HG02571 (cell line): ENCODE measurements at regions not wholly inside any gene's neighbourhood (a gene's known extent, or its start where the extent isn't known, plus 50 kb on each side); places are given as distances from the start of the nearest gene placed in this dataset.
"Not testable (repeated sequence)": the region's sequence is repeated elsewhere in the genome, so short reads cannot be mapped to it uniquely, and the experiment has no call there.

Source experiments
- ATAC-seq: cut with Tn5 transposase; IDR thresholded peaks from one replicate; pipeline ENCODE4 v1.9.1; 2021; ENCODE audit warnings: mild to moderate bottlenecking, moderate library complexity; ENCODE audit not compliant: unreplicated experiment

DNA sequence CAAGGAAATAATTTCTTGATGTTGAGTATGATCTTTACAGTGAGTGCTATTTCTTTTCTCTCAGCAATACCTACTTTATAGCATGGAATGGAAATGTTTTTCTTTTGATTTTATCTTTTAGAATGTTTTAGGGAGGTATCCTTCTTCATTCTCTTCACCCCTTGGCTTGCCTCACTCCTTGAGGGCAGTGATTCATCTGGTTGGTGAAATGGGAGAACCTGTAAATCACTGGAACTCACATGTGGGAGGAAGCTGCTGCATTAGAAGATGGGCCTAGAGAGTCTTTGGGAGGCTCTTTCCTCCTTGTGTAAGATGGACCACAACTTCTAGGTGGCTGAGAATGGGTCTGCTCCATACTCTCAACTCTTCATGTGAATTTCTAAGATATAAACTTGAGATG lies 244.8 kb upstream of the SYNCRIP start:
- ATAC-seq, result no peak

DNA sequence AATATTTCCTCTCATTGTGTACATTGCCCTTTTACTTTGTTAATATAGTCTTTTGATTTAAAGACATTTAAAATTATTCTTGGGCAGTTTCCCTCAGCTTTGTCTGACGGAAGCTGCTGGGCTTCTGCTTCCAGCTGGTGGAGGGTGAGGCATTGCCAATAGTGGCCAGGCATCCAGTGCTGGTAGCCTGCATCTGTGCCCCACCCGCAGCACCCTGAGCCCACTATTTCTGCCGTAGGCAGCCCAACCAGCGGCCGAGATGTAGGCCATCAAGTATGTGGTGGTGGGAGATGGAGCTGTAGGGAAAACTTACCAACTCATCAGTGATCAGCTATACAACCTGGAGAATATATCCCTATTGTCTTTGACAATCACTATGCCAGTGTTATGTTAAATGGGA lies 226.0 kb upstream of the SYNCRIP start:
- ATAC-seq, result no peak

DNA sequence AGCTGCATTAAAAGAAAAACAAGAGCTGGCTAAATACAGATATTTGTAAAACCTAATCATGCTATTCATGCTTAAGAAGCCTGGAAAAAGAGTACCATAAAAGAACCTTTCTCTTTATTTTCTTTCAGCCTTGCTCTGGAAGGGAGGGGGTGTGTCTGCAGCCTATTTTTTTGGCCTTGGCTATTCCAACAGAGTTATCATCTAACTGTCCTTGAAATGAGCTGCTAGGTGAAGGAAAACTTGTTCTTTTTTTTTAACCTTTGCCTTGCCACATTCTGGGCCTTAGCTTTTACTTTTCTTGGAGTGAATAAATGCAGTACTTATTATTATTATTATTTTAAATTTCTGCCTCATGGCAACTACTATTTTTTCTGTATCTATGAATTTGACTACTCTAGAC lies 224.9 kb upstream of the SYNCRIP start:
- no peak for ATAC-seq

DNA sequence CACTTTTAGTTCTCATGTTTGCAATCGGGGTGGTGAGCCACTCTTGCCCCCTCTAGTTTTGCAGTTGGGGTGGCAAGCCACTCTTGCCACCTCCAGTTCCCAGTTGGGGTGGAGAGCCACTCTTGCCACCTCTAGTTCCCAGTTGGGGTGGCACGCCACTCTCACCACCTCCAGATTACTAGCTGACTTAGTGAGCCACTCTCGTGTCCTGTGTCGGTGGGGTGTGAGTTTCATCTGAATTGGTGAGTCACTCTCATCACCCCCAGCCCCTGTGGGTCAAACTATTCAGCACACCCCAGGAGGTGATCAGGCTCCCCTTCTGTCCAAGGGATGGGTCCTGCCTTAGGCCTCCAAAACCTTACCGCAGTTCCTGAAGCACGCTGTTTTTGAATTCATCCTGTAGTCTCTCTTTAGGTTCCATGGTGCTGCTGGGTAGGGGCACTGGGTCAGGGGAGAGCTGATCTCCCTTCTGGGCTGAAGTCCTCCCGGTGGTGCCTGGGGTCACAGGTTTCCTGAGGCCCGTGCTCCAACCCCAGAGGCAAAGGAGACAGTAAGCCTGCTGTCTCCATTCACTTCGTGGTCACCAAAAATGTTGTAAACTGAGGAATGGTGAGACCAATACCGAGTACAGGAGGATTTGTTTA lies 224.2 kb upstream of the SYNCRIP start:
- no peak for ATAC-seq

DNA sequence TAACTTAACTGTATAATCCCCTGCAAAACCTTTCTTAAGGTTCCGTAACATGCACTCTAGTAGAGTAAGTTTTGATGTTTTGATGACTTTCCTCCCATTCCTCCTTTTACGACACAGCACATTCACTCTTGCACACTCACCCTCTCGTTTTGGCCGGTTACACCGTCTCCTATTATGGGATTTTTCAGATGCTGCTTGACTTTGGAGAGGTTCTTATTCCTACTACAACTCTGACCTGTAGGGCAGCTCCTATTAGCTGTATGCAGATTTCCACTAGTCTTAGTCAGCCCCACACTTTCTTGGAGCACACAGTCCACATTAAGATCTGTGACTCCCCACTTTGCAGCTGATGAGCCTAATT lies 223.7 kb upstream of the SYNCRIP start:
- no peak for ATAC-seq

DNA sequence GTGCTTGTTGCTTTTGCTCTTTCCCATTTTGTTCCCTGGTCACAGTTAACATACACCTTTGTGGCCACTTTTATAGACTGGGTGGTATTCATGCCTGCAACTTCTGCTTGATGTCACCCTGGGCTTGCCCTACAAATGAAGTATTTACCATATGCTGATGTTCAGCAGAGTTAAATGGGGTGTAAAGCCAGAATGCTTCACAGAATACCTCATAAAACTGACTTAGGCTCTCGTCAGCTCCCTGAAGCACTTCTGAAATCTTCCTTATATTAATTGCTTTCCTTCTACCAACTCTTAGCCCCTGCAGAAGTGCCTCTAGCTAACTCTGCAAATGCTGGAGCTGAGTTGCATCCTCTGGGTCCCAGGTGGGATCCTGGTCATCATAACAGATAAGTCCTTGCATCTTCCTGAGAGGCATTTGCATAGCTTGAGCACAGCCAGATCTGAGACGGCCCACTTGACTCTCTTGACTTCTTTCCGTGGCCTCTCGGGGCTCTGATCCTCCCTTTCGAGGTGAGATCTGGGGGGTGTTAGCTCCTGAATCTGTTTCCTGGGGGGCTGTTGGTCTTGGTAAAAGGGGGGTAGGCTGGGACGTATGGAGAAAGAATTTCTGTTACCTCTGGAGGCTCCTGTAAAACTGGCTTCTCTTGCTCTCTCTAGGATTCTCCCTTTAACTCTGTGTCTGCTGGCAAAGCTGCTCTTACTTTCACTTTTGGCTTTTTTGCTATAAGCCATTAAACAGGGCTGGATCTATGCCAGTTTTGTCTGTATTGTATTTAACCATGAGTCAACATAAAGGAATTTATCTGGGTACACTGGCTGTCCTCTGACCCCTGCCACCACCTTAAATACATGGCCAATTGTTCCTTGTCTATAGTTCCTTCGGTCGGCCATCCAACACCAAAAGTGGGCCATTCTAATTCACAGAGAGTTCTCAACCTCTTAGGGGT lies 223.0 kb upstream of the SYNCRIP start:
- no peak for ATAC-seq

DNA sequence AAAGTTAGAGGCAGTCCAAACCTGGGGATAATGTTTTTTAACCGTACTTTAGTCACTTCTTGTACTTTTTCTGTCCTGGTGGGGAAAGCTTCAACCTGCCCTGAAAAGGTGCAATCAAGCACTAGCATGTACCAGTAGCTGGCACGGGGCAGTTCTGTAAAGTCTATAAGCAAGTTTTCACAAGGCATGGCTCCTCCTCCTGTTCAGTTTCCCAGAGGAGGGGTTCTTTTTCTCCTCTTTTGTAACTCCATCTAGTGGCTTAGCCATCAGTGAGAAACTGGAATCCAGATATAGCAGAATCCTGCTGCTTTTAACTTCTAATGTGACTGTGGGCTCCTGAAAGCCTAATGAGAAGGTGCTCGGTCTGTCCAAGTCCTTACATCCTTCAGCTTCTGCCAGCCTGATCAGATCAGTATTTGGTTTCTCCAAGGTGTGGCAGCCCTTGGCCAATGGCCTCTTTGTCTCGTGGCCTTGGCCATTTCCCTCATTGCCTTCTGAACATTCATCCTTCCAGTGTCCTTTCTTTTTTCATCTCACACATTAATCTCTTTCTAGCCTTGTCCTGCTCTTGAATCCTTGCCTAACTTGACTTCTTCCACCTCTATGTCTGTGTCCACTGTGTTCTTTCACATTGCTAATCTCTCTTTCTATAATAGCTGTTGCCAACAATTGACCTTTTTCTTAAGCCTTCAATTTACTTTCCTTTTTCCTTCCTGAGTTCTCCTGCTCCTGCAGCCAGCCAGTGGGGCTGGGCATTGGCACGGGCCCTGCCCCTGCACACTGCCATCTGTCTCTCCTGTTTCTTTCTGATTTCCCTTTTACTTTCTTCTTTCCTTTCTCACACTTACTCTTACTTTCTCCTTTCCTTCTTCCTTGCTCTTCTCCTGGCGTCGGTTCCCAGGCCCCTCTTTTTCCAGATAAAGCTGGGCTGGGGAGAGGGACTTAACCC lies 222.0 kb upstream of the SYNCRIP start:
- no peak for ATAC-seq

DNA sequence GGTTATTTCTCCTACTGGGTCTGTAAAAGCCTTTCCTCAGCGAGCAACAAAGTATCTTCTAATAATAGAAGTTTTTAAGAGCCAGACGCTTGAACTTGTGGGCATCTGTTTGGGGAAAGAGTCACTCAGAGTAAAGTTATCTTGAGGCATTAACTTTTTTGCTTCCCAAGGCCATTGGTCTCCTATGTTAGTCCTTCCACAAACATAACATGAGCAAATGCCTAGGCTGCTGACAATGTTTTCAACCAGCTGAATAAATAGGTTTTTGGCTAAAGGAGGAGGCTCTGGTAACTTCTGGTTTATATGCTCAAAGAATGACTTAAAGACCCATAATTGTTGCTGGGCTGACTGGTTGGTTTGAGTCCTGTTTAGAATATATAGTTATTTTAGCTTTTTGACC lies 213.5 kb upstream of the SYNCRIP start:
- no peak for ATAC-seq

DNA sequence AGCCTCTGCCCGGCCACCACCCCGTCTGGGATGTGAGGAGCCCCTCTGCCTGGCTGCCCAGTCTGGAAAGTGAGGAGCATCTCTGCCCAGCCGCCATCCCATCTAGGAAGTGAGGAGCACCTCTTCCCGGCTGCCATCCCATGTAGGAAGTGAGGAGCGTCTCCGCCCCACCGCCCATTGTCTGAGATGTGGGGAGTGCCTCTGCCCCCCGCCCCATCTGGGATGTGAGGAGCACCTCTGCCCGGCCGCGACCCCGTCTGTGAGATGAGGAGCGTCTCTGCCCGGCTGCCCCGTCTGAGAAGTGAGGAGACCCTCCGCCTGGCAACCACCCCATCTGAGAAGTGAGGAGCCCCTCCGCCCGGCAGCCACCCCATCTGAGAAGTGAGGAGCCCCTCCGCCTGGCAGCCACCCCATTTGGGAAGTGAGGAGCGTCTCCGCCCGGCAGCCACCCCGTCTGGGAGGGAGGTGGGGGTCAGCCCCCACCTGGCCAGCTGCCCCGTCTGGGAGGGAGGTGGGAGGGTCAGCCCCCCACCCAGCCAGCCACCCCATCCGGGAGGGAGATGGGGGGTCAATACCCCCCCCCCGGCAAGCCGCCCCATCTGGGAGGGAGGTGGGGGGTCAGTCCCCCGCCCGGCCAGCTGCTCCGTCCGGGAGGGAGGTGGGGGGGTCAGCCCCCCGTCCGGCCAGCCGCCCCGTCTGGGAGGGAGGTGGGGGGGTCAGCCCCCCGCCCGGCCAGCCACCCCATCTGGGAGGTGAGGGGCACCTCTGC lies 195.8 kb upstream of the SYNCRIP start:
- not testable (repeated sequence) for ATAC-seq

DNA sequence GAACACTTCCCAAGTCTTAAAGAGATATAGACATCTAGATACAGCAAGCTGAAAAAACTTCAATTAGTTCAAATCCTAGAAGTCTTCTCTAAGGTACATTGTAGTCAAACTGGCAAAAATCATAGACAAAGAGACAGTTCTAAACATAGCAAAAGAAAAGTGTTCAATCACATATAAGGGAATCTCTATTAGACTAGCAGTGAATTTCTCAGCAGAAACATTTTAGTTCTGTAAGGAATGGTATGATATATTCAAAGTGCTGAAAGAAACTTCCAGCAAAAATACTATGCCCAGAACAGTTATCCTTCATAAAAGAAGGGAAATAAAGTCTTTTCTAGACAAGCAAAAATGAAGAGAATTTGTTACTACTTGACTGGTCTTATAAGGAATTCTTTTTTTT lies 186.3 kb upstream of the SYNCRIP start:
- ATAC-seq, result no peak

DNA sequence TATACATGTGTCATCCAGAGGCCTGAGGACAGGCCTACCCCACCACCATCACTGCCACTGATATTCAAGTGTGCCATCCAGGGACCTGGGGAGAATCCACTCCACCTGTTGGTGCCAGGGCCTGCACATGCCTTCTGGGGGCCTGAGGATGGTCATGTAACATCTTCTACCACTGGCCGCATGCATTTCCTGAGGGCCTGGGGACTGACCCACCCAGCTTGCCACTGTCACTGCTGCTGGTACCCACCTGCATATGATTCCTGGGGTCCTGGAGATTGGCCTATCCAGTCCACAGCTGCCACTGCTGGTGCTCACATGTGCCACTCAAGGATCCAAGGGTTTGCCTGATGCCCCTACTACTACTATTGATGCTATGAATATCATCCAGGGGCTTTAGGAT lies 184.3 kb upstream of the SYNCRIP start:
- ATAC-seq, result no peak

DNA sequence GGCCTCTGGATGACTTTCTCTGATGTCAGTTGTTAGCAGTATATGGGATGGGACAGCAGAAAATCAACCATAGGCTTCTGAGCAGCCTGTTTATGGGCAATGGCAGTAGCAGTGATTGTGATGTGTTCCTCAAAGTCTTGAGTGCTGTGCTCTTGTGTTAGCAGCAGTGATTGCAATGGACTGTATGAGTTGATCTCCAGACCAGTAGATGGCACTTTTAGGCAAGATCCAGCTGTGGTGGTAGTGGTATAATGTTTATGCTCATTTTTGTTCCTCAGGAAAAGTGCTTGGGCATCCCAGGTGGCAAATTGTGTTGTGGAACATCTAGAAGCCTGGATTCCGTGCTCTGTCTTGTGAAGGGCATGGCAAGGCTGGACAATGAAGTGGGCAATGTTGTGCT lies 181.6 kb upstream of the SYNCRIP start:
- ATAC-seq, result no peak

DNA sequence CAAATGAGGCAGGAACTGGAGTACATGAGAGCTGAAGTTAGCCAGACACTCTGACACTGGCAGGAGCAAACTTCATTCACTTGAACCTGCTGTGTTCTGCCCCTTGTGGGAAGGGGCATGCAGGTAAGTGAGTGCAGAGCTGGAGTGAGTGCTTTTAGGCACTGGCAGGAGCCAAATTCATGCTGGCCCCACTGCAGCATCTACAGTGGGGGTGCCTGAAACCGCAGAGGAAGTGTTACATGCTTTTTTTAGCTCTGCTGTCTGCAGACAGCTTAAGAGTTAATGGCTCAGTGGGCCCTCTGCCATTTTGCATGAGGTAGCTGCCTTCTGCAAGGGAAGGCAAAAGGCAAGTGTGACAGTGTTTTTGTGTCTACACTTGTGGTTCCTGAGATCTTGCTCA lies 167.9 kb upstream of the SYNCRIP start:
- no peak for ATAC-seq

DNA sequence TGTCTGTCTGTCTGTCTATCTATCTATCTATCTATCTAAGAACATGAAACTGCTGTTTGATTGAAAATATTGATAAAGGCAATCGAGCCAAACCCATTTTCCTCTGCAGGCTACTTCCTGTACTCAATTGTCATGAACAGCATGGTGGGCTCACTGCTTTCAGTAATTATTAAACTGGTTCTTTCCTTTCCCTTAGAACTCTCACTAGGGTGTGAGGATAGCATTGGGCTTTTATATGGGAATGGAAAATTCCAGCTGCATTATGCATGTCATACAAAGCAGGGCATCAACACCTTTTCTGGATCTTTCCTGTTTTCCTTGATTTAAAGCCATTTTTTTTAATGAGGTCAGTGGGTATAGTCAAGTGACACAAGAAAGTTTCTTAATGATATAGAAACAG lies 161.0 kb upstream of the SYNCRIP start:
- ATAC-seq, result no peak

DNA sequence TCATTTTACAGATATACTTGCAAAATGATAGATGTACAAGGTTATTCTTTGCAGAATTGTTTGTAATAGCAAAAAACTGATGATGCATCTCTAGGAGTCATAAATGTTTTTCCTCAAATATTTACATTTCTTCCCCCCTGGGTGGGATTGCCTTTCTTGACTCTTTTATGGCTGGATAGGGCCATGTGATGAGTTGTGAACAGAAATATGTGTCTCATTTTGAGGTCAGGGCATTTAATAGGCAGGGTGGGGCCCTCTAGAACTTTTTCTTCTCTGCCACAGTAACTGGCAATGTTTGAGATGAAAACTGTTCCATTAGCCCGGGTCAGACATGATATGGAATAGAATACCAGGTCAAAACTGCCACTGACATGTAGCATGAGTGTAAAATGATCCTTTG lies 159.5 kb upstream of the SYNCRIP start:
- ATAC-seq, result no peak

DNA sequence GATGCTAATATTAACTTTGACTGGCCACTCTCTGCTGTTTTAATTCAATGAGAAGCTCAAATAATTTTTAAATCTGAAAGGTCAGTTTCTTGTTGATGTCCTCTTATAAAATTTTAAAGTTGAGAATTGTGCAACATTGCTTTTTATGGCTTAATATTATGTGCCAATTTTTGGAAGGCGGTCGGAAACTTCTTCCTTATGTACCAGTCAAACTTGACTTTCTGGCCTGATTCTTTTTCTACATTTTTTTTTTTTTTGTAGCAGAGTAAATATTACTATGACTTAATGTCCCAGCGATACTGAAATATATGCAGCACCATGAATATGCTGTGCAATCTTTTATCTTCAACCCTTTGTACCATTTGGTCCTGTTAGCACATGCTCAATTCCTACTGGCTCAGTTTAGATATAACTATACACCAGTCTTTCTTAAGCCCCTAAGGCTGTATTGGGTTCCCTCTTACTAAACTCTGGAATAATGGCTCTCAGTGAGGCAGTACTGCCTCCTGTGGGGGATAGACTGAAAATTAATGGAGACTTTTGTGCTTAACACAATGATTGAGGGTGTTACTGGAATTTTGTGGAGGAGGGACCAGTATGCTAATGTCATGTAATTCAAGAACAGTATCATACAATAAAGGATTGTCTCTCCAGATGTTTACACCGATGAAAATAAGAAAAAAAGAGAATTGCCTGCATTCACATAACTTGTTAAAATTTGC lies 156.4 kb upstream of the SYNCRIP start:
- no peak for ATAC-seq

DNA sequence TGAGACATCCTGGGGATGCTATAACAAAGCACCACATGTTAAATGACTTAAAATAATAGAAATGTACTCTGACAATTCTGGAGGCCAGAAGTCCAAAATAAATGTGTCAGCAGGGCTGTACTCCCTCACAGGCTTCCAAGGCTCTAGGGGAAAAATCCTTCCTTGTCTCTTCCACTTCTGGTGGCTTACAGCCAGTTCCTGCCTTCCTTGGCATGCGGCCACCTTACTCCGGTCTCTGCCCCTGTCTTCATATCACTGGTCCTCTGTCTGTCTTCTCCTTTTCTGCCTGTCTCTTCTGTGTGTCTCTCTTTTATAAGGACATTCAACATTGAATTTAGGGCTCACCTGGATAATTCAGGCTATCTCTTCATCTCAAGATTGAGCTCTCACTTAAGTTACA lies 155.3 kb upstream of the SYNCRIP start:
- ATAC-seq, result no peak

DNA sequence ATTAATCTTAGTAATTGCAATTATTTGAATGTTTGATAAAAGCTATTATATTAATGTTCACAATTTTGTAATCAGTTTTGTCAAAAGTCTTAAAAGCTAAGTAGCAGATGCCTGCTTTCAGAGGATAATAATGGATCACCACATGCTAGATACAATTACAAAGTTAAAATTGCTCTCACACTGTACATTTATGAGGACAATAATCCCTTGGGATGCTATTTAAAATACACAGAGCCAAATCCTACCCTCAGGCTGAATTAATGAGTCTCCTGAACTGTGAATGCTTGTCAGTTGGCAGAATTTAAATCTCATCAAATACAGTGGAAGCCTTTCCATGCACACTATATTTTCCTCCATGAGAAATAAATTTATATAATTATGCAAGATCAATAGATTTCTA lies 153.3 kb upstream of the SYNCRIP start:
- no peak for ATAC-seq

DNA sequence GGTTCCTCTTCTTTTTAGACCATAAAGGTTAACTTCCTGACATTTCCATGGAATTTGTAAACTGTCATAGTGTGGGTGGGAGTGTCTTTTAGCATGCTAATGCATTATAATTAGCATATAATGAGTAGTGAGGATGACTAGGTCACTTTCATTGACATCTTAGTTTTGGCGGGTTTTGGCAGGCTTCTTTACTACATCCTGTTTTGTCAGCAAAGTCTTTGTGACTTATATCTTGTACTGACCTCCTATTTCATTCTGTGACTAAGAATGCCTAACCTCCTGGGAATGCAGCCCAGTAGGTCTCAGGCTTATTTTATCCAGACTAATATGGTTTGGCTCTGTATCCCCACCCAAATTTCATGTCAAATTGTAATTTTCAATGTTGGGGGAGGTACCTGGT lies 149.6 kb upstream of the SYNCRIP start:
- ATAC-seq, result no peak

DNA sequence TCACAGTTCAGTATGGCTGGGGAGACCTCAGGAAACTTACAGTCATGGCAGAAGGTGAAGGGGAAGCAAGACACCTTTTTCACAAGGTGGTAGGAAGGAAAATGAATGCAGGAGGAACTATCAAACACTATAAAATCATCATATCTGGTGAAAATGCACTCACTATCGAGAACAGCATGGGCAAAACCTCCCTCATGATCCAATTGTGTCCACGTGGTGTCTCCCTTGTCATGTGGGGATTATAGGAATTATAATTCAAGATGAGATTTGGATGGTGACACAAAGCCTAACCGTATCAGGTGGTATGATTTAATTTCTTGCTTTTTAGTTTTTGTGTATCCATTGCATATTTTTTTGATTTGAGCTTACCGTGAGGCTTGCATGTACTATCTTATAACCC lies 133.2 kb upstream of the SYNCRIP start:
- no peak for ATAC-seq
